SK-N-SH (cell line): ENCODE measurements at regions not wholly inside any gene's neighbourhood (a gene's known extent, or its start where the extent isn't known, plus 50 kb on each side); places are given as distances from the start of the nearest gene placed in this dataset.

Experiments
- CTCF ChIP-seq: fragments of 200-600 bp; sonication (generic); IDR thresholded peaks from 2 replicates; pipeline ENCODE4 v1.6.1; 2017; ENCODE audit warnings: antibody characterized with exemption, mild to moderate bottlenecking, moderate library complexity
- EZH2phosphoT487 ChIP-seq: fragments of 200-600 bp; sonication (generic); IDR thresholded peaks from 2 replicates; pipeline ENCODE4 v1.6.1; 2017; ENCODE audit warnings: low read depth, mixed run types, mild to moderate bottlenecking, antibody characterized with exemption, moderate library complexity, borderline replicate concordance
- FOXM1 ChIP-seq: IDR thresholded peaks from 2 replicates; pipeline ENCODE4 v1.4.0; 2012; ENCODE audit warnings: low read depth, mild to moderate bottlenecking
- GABPA ChIP-seq: IDR thresholded peaks from 2 replicates; pipeline ENCODE4 v1.4.0; 2012; ENCODE audit warnings: low read depth, mild to moderate bottlenecking
- MAX ChIP-seq: IDR thresholded peaks from 2 replicates; pipeline ENCODE4 v1.4.0; 2012; ENCODE audit warnings: low read depth
- PBX3 ChIP-seq: IDR thresholded peaks from 2 replicates; pipeline ENCODE4; 2012
- POLR2AphosphoS5 ChIP-seq: IDR thresholded peaks from 2 replicates; pipeline ENCODE4 v1.6.1; 2012; ENCODE audit warnings: low read depth, low read length
- RCOR1 ChIP-seq: fragments of 150-350 bp; IDR thresholded peaks from 2 replicates; pipeline ENCODE4 v1.6.1; 2017; ENCODE audit warnings: antibody characterized with exemption, low read length
- REST ChIP-seq: IDR thresholded peaks from 2 replicates; pipeline ENCODE4 v1.6.1; 2012; ENCODE audit warnings: mild to moderate bottlenecking, low read depth, low read length, moderate library complexity
- RFX5 ChIP-seq: IDR thresholded peaks from 2 replicates; pipeline ENCODE4 v1.6.1; 2012; ENCODE audit warnings: mild to moderate bottlenecking, improper control_type of control experiment, low read length
- SMC3 ChIP-seq: IDR thresholded peaks from 2 replicates; pipeline ENCODE4 v1.6.1; 2012; ENCODE audit warnings: low read depth, low read length, improper control_type of control experiment
- TCF12 ChIP-seq: IDR thresholded peaks from 2 replicates; pipeline ENCODE4 v1.4.0; 2012
- USF1 ChIP-seq: IDR thresholded peaks from 2 replicates; pipeline ENCODE4 v1.4.0; 2012; ENCODE audit warnings: low read depth, borderline replicate concordance

- TF ChIP-seq POLR2AphosphoS5 (no peak), CTCF (no peak), TCF12 (no peak), MAX (no peak), REST (no peak), USF1 (no peak), RCOR1 (no peak), PBX3 (no peak), GABPA (no peak), EZH2phosphoT487 (no peak), RFX5 (no peak), FOXM1 (no peak), SMC3 (no peak)
Observed at GRCh38 chr11:71193431-71193830, 58.9 kb downstream of the SHANK2 start.
